ENCODE measurements at regions not wholly inside any gene's neighbourhood (a gene's known extent, or its start where the extent isn't known, plus 50 kb on each side); places are given as distances from the start of the nearest gene placed in this dataset.

DNA sequence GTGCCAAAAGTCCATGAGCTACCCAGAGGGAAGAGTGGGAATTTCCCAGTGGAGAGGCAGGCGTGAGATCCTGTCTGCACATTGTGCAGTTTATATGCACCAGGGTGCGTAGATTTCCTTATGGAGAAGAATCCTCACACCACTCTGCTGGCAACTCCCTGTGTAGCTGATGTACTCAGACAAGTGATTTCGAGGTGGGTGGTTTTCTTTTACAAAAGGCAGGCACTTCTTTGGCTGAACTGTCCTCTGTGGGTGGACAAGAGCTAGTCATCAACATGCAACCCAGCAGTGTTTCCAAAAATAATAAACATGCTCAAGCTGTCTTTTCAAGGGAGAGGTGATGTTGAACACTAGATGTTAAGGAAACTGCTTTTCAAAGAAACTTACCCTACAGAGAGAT is 121.7 kb upstream of the NXT1 start:
- ChIA-PET CTCF (interaction anchor here (1.0 kb wide), 2 partner anchors 27 to 86 kb away, joined by 3 to 4 read pairs; no protein-coding TSS in a partner anchor), POLR2A (ENCODE audit: unreplicated experiment) (no interaction called here)
- Histone ChIP-seq H3K18ac (ENCODE audit: low read depth, low read length) (no peak overlapping the region), H3K9ac (ENCODE audit: low read depth, low read length) (no peak overlapping the region), H2AK9ac (replicated peaks; ENCODE audit: low read depth, low read length, poor library complexity) (no peak overlapping the region), H4K91ac (ENCODE audit: insufficient read depth, low read depth, low read length) (no peak overlapping the region), H2AK5ac (ENCODE audit: low read depth, low read length) (no peak overlapping the region), H3K9me1 (ENCODE audit: insufficient read depth, low read length) (peaks cover 10% of the 10 kb centered on the region), H2BK15ac (ENCODE audit: low read depth, low read length) (no peak overlapping the region), H4K20me1 (ENCODE audit: insufficient read depth, low read length) (no peaks in the 10 kb centered on the region), H3K79me1 (ENCODE audit: low read depth in 1 of 2, low read length in 2 of 2) (no peaks in the 10 kb centered on the region), H3K36me3 (ENCODE audit: control insufficient read depth, insufficient read depth, low read length) (no peaks in the 10 kb centered on the region), H3K56ac (ENCODE audit: extremely low read depth, insufficient read depth, low read length) (no peak overlapping the region), H3K14ac (replicated peaks; ENCODE audit: low read depth, low read length) (no peak overlapping the region), H3K27me3 (ENCODE audit: control insufficient read depth, insufficient read depth, low read length) (peaks cover 2% of the 10 kb centered on the region; the same call in 1 of the 2 replicates), H3K4me3 (ENCODE audit: insufficient read depth, low read depth, low read length) (no peak overlapping the region), H2BK5ac (ENCODE audit: low read depth, low read length, poor library complexity, severe bottlenecking) (no peak overlapping the region), H3K27ac (ENCODE audit: insufficient read depth, low read length) (no peak overlapping the region), H2BK120ac (ENCODE audit: low read depth, low read length) (0 out of 2 replicates have a peak overlapping the region, but pooled peaks have one; percentile 18), H2AFZ (replicated peaks; ENCODE audit: low read length, poor library complexity) (peak overlapping the region; percentile 2), H2BK20ac (ENCODE audit: low read depth, low read length) (peak overlapping the region; percentile 38), H3K4ac (ENCODE audit: low read depth, low read length) (0 out of 2 replicates have a peak overlapping the region, but pooled peaks have one; percentile 27), H3K4me2 (ENCODE audit: low read depth, low read length) (0 out of 2 replicates have a peak overlapping the region, but pooled peaks have one; percentile 30), H3K23ac (ENCODE audit: low read depth, low read length) (no peak overlapping the region), H4K5ac (ENCODE audit: low read depth, low read length) (no peak overlapping the region), H4K8ac (ENCODE audit: low read depth in 2 of 2, low read length in 2 of 2) (no peak overlapping the region), H3K9me3 (ENCODE audit: control insufficient read depth, insufficient read depth, low read length) (0 out of 2 replicates have a peak, but pooled peaks cover 4% of the 10 kb centered on the region), H3K4me1 (ENCODE audit: control insufficient read depth, insufficient read depth, low read length) (peaks cover 14% of the 10 kb centered on the region)
- intact Hi-C loops (cut with micrococcal nuclease) (loop anchor here (2.0 kb wide), 1 partner anchor 432 kb away; no protein-coding TSS in a partner anchor), in situ Hi-C loops (cut with MboI; ENCODE audit: low sequenced_read_pairs) (no loop called here), dilution Hi-C loops (cut with HindIII; ENCODE audit: low sequenced_read_pairs, unreplicated experiment) (no loop called here)
- BruUV-seq (replicated peaks): no TSS peak
- DNase-seq (peak; percentile 95), ATAC-seq (ENCODE audit: low read depth) (peak; percentile 66)
- no peak for TF ChIP-seq NFE2L2 (IDR thresholded peaks at IDR 0.05; ENCODE audit: low read depth, low read length)
- peak; percentile 14; the same call in 1 of the 2 replicates for TF ChIP-seq RAD21 (IDR thresholded peaks at IDR 0.05; ENCODE audit: low read length)
- peak; percentile 66 for TF ChIP-seq BHLHE40 (IDR thresholded peaks at IDR 0.05; ENCODE audit: low read depth, low read length)
- peak; percentile 70; the same call in 1 of the 2 replicates for TF ChIP-seq FOS (IDR thresholded peaks at IDR 0.05; ENCODE audit: low read depth, low read length)
- TF ChIP-seq CEBPB (IDR thresholded peaks at IDR 0.05; ENCODE audit: low read depth, low read length): peak; percentile 55
- TF ChIP-seq MXI1 (IDR thresholded peaks at IDR 0.05; ENCODE audit: borderline replicate concordance, low read depth, low read length): 0 out of 2 replicates have a peak, but pooled peaks have one; percentile 18
- no CpG with 5 or more reads among the region's 3 CpGs for WGBS, 2 experiments (ENCODE audit: extremely low coverage in 2 of 2, insufficient read length in 1 of 2)
